Hepatocyte (in vitro differentiated cells): ENCODE measurements at regions not wholly inside any gene's neighbourhood (a gene's known extent, or its start where the extent isn't known, plus 50 kb on each side); places are given as distances from the start of the nearest gene placed in this dataset.

ENCODE experiments used
- CTCF ChIP-seq: fragments of 200-600 bp; sonication (generic); IDR thresholded peaks from 2 replicates; pipeline ENCODE4 v1.5.1; 2016; ENCODE audit warnings: antibody characterized with exemption, mild to moderate bottlenecking; ENCODE audit not compliant: poor library complexity
- EZH2 ChIP-seq: fragments of 200-600 bp; sonication (generic); IDR thresholded peaks from 2 replicates; pipeline ENCODE4 v1.6.1; 2016; ENCODE audit warnings: antibody characterized with exemption, mild to moderate bottlenecking, borderline replicate concordance
- EZH2phosphoT487 ChIP-seq: fragments of 200-600 bp; sonication (generic); IDR thresholded peaks from one replicate; pipeline ENCODE4 v1.6.1; 2018; ENCODE audit warnings: antibody characterized with exemption, mild to moderate bottlenecking, low read depth, moderate library complexity; ENCODE audit not compliant: unreplicated experiment, severe bottlenecking

GRCh38 chr16:5736209-5736930, 638.8 kb upstream of the EEF2KMT start:
- TF ChIP-seq CTCF (no peak), EZH2 (no peak), EZH2phosphoT487 (no peak)
